ENCODE measurements at regions not wholly inside any gene's neighbourhood (a gene's known extent, or its start where the extent isn't known, plus 50 kb on each side); places are given as distances from the start of the nearest gene placed in this dataset.
A peak's percentile ranks its signal among the peaks of the same experiment; 100 is the strongest.

DNA sequence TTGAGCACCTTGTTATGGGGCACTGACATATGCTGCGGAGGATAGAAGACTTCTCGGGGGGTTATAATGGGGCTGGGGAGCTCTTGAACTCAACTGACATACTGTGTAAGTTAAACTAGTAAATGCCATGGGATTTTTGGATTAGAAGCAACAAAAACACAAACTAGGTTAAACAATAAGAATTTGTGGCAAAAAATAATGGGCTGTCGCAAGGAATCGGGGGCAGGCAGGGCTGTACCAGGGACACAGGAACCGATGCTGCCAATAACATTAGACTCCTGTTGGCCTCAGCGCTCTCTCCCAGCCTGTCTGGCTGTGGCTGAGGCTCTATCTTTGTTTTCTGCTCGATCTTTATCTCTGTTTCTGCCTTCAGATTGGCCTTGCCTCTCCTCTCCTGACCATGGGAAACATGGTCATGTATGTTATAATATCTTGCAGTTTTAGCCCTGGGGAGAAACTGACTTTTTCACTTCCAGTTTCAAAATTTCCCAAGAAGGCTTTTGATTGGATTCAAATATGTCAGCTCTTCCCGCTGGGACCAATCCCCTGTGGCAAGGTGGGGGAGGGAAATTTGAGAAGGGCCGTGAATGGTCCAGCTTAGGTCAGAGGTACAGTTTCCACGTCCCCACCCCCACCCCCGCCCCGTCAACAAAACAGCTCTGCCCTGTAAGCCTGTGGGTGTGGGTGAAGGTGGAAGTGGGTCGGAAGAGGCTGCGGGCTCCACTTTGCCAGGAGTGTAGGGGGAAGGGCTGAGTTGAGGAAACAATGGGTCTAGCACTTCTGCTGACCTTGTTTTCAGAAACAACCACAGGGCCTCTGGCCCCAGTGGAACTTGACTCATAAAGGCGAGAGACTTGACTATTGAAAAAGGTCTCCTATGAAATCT is 161.1 kb upstream of the TBL1XR1 start (continued):
- TF ChIP-seq SOX13 (IDR thresholded peaks at IDR 0.05) (peak; percentile 86), SOX13 (CRISPR knock-in tag; conservative IDR thresholded peaks at IDR 0.05 in 1 of 2, IDR thresholded peaks at IDR 0.05 in 1 of 2) (peak in 1 of 2 experiments; percentile 91; a peak in 2 of 4 replicates), POLR2AphosphoS2 (IDR thresholded peaks at IDR 0.05; ENCODE audit: low read depth, low read length) (no peak), NFYB (CRISPR knock-in tag; IDR thresholded peaks at IDR 0.05) (peak; percentile 82), GZF1 (CRISPR knock-in tag; IDR thresholded peaks at IDR 0.05) (peak; percentile 48; the same call in 1 of the 2 replicates), ZNF354B (CRISPR knock-in tag; IDR thresholded peaks at IDR 0.05) (no peak), EP300 (IDR thresholded peaks at IDR 0.05; ENCODE audit: low read depth in 2 of 2, low read length in 2 of 2) (peak in 1 of 2 experiments; percentile 75; a peak in 3 of 4 replicates), EP300 (CRISPR knock-in tag; IDR thresholded peaks at IDR 0.05; ENCODE audit: borderline replicate concordance) (no peak), ARNT2 (CRISPR knock-in tag; IDR thresholded peaks at IDR 0.05; ENCODE audit: low read depth) (peak; percentile 60), TAF1 (CRISPR knock-in tag; IDR thresholded peaks at IDR 0.05) (peak; percentile 60; the same call in 1 of the 2 replicates), POLR2A (IDR thresholded peaks at IDR 0.05; ENCODE audit: insufficient read depth in 1 of 2, low read depth in 2 of 2, low read length in 2 of 2) (peak in 1 of 2 experiments; percentile 83; a peak in 2 of 4 replicates), TGIF2 (CRISPR knock-in tag; IDR thresholded peaks at IDR 0.05) (peak; percentile 67), ZNF264 (CRISPR knock-in tag; IDR thresholded peaks at IDR 0.05) (peak; percentile 62; the same call in 1 of the 2 replicates), PPARG (CRISPR knock-in tag; conservative IDR thresholded peaks at IDR 0.05) (no peak), LCORL (IDR thresholded peaks at IDR 0.05) (peak; percentile 16; the same call in 1 of the 2 replicates), LCORL (CRISPR knock-in tag; IDR thresholded peaks at IDR 0.05) (no peak), ZNF616 (CRISPR knock-in tag; IDR thresholded peaks at IDR 0.05; ENCODE audit: low read depth) (no peak), SALL1 (CRISPR knock-in tag; IDR thresholded peaks at IDR 0.05) (peak; percentile 38; the same call in 1 of the 2 replicates), SAFB2 (CRISPR knock-in tag; IDR thresholded peaks at IDR 0.05; ENCODE audit: borderline replicate concordance, low read depth) (peak; percentile 46; the same call in 1 of the 2 replicates), ZFP62 (CRISPR knock-in tag; IDR thresholded peaks at IDR 0.05) (no peak), ZSCAN22 (CRISPR knock-in tag; IDR thresholded peaks at IDR 0.05) (no peak), NFATC3 (CRISPR knock-in tag; IDR thresholded peaks at IDR 0.05) (no peak), HOXD1 (CRISPR knock-in tag; IDR thresholded peaks at IDR 0.05) (0 out of 2 replicates have a peak, but pooled peaks have one; percentile 0), TBX2 (CRISPR knock-in tag; IDR thresholded peaks at IDR 0.05; ENCODE audit: borderline replicate concordance) (peak; percentile 63; the same call in 1 of the 2 replicates), SIN3A (IDR thresholded peaks at IDR 0.05; ENCODE audit: borderline replicate concordance, low read depth, low read length) (peak; percentile 44; the same call in 1 of the 2 replicates), MIER3 (CRISPR knock-in tag; IDR thresholded peaks at IDR 0.05; ENCODE audit: borderline replicate concordance) (peak; percentile 8; the same call in 1 of the 2 replicates)
- TF ChIP-seq, protein P1, sequence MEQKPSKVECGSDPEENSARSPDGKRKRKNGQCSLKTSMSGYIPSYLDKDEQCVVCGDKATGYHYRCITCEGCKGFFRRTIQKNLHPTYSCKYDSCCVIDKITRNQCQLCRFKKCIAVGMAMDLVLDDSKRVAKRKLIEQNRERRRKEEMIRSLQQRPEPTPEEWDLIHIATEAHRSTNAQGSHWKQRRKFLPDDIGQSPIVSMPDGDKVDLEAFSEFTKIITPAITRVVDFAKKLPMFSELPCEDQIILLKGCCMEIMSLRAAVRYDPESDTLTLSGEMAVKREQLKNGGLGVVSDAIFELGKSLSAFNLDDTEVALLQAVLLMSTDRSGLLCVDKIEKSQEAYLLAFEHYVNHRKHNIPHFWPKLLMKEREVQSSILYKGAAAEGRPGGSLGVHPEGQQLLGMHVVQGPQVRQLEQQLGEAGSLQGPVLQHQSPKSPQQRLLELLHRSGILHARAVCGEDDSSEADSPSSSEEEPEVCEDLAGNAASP (CRISPR knock-in tag; IDR thresholded peaks at IDR 0.05; ENCODE audit: borderline replicate concordance): no peak
- TF ChIP-seq, protein P2, sequence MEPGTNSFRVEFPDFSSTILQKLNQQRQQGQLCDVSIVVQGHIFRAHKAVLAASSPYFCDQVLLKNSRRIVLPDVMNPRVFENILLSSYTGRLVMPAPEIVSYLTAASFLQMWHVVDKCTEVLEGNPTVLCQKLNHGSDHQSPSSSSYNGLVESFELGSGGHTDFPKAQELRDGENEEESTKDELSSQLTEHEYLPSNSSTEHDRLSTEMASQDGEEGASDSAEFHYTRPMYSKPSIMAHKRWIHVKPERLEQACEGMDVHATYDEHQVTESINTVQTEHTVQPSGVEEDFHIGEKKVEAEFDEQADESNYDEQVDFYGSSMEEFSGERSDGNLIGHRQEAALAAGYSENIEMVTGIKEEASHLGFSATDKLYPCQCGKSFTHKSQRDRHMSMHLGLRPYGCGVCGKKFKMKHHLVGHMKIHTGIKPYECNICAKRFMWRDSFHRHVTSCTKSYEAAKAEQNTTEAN (CRISPR knock-in tag; conservative IDR thresholded peaks at IDR 0.05): no peak
- TF ChIP-seq, protein P3, sequence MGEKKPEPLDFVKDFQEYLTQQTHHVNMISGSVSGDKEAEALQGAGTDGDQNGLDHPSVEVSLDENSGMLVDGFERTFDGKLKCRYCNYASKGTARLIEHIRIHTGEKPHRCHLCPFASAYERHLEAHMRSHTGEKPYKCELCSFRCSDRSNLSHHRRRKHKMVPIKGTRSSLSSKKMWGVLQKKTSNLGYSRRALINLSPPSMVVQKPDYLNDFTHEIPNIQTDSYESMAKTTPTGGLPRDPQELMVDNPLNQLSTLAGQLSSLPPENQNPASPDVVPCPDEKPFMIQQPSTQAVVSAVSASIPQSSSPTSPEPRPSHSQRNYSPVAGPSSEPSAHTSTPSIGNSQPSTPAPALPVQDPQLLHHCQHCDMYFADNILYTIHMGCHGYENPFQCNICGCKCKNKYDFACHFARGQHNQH (CRISPR knock-in tag; IDR thresholded peaks at IDR 0.05): no peak
